Caco-2 (cell line): ENCODE measurements at regions not wholly inside any gene's neighbourhood (a gene's known extent, or its start where the extent isn't known, plus 50 kb on each side); places are given as distances from the start of the nearest gene placed in this dataset.
"Not testable (repeated sequence)": the region's sequence is repeated elsewhere in the genome, so short reads cannot be mapped to it uniquely, and the experiment has no call there.

Experiments
- BruUV-seq: library from RNA; stranded (reverse); fragments of 400-500 nt; replicated peaks from 2 replicates; lab custom pipeline; 2021; lab: Mats Ljungman, UMichigan
- CTCF ChIA-PET: fragments of 300-600 bp; sonication (Branson Sonifier 250); formaldehyde crosslinking; loops from one replicate; lab custom pipeline; 2022; ENCODE audit warnings: antibody characterized with exemption; lab: Charles Lee
- POLR2A ChIA-PET: fragments of 300-600 bp; sonication (Branson Sonifier 250); formaldehyde crosslinking; loops from one replicate; lab custom pipeline; 2022; ENCODE audit warnings: antibody characterized with exemption; lab: Charles Lee
- DNase-seq, 2 experiments: peaks; one replicate each; pipeline versions ENCODE4 v3.0.0 to v3.0.0-alpha.2; 2020 to 2022
- H3K27me3 ChIP-seq: replicated peaks from 2 replicates; pipeline ENCODE4 v1.6.0; 2011; ENCODE audit warnings: low read length; ENCODE audit not compliant: control insufficient read depth, insufficient read depth
- H3K36me3 ChIP-seq: 2 replicates; pipeline ENCODE4 v1.5.1; 2011; ENCODE audit warnings: low read length; ENCODE audit not compliant: control insufficient read depth, insufficient read depth
- H3K4me1 ChIP-seq: fragments of 250-450 bp; sonication (Bioruptor Pico); 2 replicates; pipeline ENCODE4 v1.5.1; 2020; ENCODE audit warnings: mild to moderate bottlenecking
- H3K4me3 ChIP-seq: 2 replicates; pipeline ENCODE4 v1.5.1; 2011; ENCODE audit warnings: low read depth, mild to moderate bottlenecking, control low read depth, low read length
- H3K9me3 ChIP-seq: fragments of 250-450 bp; sonication (Bioruptor Pico); 2 replicates; pipeline ENCODE4 v1.5.1; 2020; ENCODE audit warnings: mild to moderate bottlenecking, moderate library complexity
- H3K27ac Mint-ChIP-seq: one replicate; pipeline ENCODE4 v1.8.0; 2022; ENCODE audit warnings: mixed read lengths; ENCODE audit not compliant: unreplicated experiment
- H3K27me3 Mint-ChIP-seq: one replicate; pipeline ENCODE4 v1.8.0; 2022; ENCODE audit warnings: mixed read lengths; ENCODE audit not compliant: insufficient read depth, unreplicated experiment
- H3K36me3 Mint-ChIP-seq: one replicate; pipeline ENCODE4 v1.8.0; 2022; ENCODE audit warnings: mild to moderate bottlenecking, mixed read lengths; ENCODE audit not compliant: insufficient read depth, unreplicated experiment
- H3K4me1 Mint-ChIP-seq: one replicate; pipeline ENCODE4 v1.8.0; 2022; ENCODE audit warnings: low read depth, mixed read lengths; ENCODE audit not compliant: unreplicated experiment
- H3K4me3 Mint-ChIP-seq: one replicate; pipeline ENCODE4 v1.8.0; 2022; ENCODE audit warnings: mild to moderate bottlenecking, moderate library complexity, mixed read lengths; ENCODE audit not compliant: unreplicated experiment
- H3K9me3 Mint-ChIP-seq: one replicate; pipeline ENCODE4 v1.8.0; 2022; ENCODE audit warnings: mixed read lengths; ENCODE audit not compliant: unreplicated experiment
- intact Hi-C: fragments of 100-400 bp; cut with micrococcal nuclease; formaldehyde crosslinking; loops from one replicate; pipeline ENCODE4 v1.10.0; 2022; ENCODE audit not compliant: unreplicated experiment
- TF ChIP-seq, protein P1 (sequence below), 2 experiments: fragments of 200-600 bp in 1 of 2; IDR thresholded peaks; 1 replicate in 1 of 2; 2 replicates in 1 of 2; pipeline versions ENCODE4 v1.5.1 to v1.8.0; 2011 to 2022; ENCODE audit warnings: antibody characterized with exemption in 1 of 2, control low read depth in 1 of 2, inconsistent platforms in 1 of 2, low read depth in 1 of 2, low read length in 1 of 2, mild to moderate bottlenecking in 1 of 2, moderate library complexity in 1 of 2; ENCODE audit not compliant: insufficient read depth in 1 of 2, severe bottlenecking in 1 of 2, unreplicated experiment in 1 of 2

DNA sequence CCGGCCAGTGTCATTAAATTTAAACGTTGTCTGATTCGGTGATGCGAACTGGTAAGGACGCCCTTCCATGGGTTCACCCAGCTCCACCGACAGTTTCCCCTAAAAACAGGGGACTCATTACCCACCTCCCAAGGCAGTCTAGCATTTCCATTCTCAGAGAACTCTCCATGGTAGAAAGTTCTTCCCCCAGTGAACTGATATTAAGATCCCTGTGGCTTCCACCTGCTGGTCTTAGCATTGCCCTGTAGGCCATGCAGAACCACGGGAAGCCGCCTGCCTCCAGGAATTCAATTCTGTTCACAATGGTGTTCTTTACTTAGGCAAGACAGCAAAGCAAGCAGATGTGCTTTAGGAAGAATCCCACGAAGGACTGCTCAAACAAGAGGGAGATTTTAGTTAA is 128.9 kb upstream of the NANOS1 start:
- H3K36me3 ChIP-seq = no peaks in the 10 kb centered on the region
- Mint-ChIP-seq H3K27me3 (no peaks in the 10 kb centered on the region), H3K27ac (no peak overlapping the region), H3K4me1 (peaks cover 16% of the 10 kb centered on the region), H3K9me3 (no peaks in the 10 kb centered on the region), H3K4me3 (no peak overlapping the region), H3K36me3 (no peaks in the 10 kb centered on the region)
- ChIA-PET POLR2A (no interaction called here), CTCF (no interaction called here)
- H3K27me3 ChIP-seq = no peaks in the 10 kb centered on the region
- H3K4me3 ChIP-seq = no peak overlapping the region
- BruUV-seq = no TSS peak
- no peaks in the 10 kb centered on the region for H3K9me3 ChIP-seq
- TF ChIP-seq, protein P1, sequence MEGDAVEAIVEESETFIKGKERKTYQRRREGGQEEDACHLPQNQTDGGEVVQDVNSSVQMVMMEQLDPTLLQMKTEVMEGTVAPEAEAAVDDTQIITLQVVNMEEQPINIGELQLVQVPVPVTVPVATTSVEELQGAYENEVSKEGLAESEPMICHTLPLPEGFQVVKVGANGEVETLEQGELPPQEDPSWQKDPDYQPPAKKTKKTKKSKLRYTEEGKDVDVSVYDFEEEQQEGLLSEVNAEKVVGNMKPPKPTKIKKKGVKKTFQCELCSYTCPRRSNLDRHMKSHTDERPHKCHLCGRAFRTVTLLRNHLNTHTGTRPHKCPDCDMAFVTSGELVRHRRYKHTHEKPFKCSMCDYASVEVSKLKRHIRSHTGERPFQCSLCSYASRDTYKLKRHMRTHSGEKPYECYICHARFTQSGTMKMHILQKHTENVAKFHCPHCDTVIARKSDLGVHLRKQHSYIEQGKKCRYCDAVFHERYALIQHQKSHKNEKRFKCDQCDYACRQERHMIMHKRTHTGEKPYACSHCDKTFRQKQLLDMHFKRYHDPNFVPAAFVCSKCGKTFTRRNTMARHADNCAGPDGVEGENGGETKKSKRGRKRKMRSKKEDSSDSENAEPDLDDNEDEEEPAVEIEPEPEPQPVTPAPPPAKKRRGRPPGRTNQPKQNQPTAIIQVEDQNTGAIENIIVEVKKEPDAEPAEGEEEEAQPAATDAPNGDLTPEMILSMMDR (IDR thresholded peaks at IDR 0.05; ENCODE audit: insufficient read depth in 1 of 2, low read depth in 1 of 2, low read length in 1 of 2, severe bottlenecking in 1 of 2, unreplicated experiment in 1 of 2) = no peak
- H3K4me1 ChIP-seq = peaks cover 14% of the 10 kb centered on the region
- no peak for DNase-seq
- intact Hi-C loops = no loop called here

DNA sequence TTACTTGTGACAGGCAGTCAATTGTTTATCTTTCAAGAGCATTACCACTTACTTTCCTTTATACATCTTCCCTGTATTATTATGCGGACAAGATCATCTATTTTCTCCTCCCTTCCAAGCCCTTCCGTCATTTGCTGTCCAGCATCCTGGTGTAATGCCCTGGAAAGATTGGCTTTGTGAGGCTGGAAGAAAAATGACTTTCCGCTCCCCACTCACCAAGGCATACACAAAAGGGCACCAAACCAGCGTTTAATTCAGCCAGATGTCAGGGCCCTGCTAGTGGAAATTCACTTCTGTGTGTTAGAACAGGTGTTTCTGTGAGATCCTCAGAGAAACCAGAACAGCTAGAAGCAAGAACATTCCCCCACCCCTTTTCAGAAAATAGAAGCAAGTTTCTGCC is 128.1 kb upstream of the NANOS1 start:
- intact Hi-C loops = no loop called here
- ChIA-PET POLR2A (no interaction called here), CTCF (no interaction called here)
- TF ChIP-seq, protein P1 (IDR thresholded peaks at IDR 0.05; ENCODE audit: insufficient read depth in 1 of 2, low read depth in 1 of 2, low read length in 1 of 2, severe bottlenecking in 1 of 2, unreplicated experiment in 1 of 2) = no peak
- Mint-ChIP-seq H3K9me3 (no peaks in the 10 kb centered on the region), H3K27me3 (no peaks in the 10 kb centered on the region), H3K4me1 (peaks cover 16% of the 10 kb centered on the region), H3K4me3 (no peak overlapping the region), H3K36me3 (no peaks in the 10 kb centered on the region), H3K27ac (no peak overlapping the region)
- H3K4me3 ChIP-seq = no peak overlapping the region
- no peaks in the 10 kb centered on the region for H3K9me3 ChIP-seq
- no peak for DNase-seq
- peaks cover 14% of the 10 kb centered on the region for H3K4me1 ChIP-seq
- BruUV-seq = no TSS peak
- H3K36me3 ChIP-seq = no peaks in the 10 kb centered on the region
- no peaks in the 10 kb centered on the region for H3K27me3 ChIP-seq

DNA sequence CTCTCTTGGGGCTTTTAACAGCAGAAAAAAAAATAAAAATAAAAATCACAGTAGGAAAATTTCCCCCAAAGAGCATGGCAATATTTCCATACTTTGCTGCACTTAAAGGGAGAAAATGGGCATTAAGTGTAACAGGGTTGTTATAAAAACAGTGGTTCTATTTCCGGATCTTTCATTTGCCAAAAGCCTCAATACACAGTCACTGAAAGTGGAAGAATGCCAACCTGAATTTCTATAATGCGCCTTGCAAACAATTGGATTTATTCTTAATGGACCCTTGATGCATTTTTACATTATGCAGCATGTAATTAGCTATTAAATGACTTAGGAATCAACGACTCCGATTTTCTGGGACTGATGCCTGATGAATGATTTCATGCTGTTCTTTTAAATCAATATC is 127.6 kb upstream of the NANOS1 start:
- DNase-seq = no peak
- H3K4me1 Mint-ChIP-seq = peaks cover 16% of the 10 kb centered on the region
- TF ChIP-seq, protein P1 (IDR thresholded peaks at IDR 0.05; ENCODE audit: insufficient read depth in 1 of 2, low read depth in 1 of 2, low read length in 1 of 2, severe bottlenecking in 1 of 2, unreplicated experiment in 1 of 2) = no peak
- Histone ChIP-seq H3K4me3 (no peak overlapping the region), H3K36me3 (no peaks in the 10 kb centered on the region), H3K4me1 (peaks cover 14% of the 10 kb centered on the region), H3K27me3 (no peaks in the 10 kb centered on the region), H3K9me3 (no peaks in the 10 kb centered on the region)
- H3K27me3 Mint-ChIP-seq = no peaks in the 10 kb centered on the region
- no TSS peak for BruUV-seq
- H3K27ac Mint-ChIP-seq = no peak overlapping the region
- H3K9me3 Mint-ChIP-seq = no peaks in the 10 kb centered on the region
- no peak overlapping the region for H3K4me3 Mint-ChIP-seq
- POLR2A ChIA-PET = no interaction called here
- intact Hi-C loops = no loop called here
- no peaks in the 10 kb centered on the region for H3K36me3 Mint-ChIP-seq
- CTCF ChIA-PET = no interaction called here

DNA sequence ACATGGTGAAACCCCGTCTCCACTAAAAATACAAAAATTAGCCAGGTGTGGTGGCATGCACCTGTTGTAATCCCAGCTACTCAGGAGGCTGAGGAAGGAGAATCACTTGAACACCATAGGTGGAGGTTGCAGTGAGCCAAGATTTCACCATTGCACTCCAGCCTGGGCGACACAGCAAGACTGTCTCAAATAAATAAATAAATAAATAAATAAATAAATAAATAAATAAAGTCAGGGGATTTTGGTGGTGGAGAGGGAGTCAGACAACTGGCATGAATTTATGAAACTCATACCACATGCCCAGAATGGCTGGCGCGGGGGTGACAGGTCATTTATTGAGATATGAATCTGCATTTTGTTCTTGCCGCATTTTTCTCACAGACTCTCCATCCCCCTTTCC is 126.9 kb upstream of the NANOS1 start:
- H3K27me3 ChIP-seq, H3K9me3 Mint-ChIP-seq, H3K36me3 Mint-ChIP-seq, CTCF ChIA-PET, H3K4me3 Mint-ChIP-seq, H3K27me3 Mint-ChIP-seq, POLR2A ChIA-PET, H3K9me3 ChIP-seq, H3K36me3 ChIP-seq, H3K4me3 ChIP-seq, BruUV-seq, H3K27ac Mint-ChIP-seq, intact Hi-C loops, DNase-seq: not testable (repeated sequence)
- H3K4me1 ChIP-seq = peaks cover 14% of the 10 kb centered on the region
- peaks cover 16% of the 10 kb centered on the region for H3K4me1 Mint-ChIP-seq
